IMR-90 (cell line): ENCODE measurements at regions not wholly inside any gene's neighbourhood (a gene's known extent, or its start where the extent isn't known, plus 50 kb on each side); places are given as distances from the start of the nearest gene placed in this dataset.

Experiments used
- ATAC-seq: fragments of 200-7000 bp; cut with Tn5 transposase; 2 replicates; pipeline ENCODE4 v1.9.1; 2020; ENCODE audit warnings: low read depth, mild to moderate bottlenecking, moderate library complexity
- BruUV-seq: library from RNA; stranded (reverse); fragments of 400-500 nt; replicated peaks from 2 replicates; lab custom pipeline; 2021; lab: Mats Ljungman, UMichigan
- CTCF ChIA-PET: fragments of 300-600 bp; formaldehyde crosslinking; extraction: SDS; loops from one replicate; lab custom pipeline; 2021; ENCODE audit warnings: antibody characterized with exemption; lab: Yijun Ruan, JAX
- POLR2A ChIA-PET: fragments of 300-600 bp; sonication (Branson Sonifier 250); formaldehyde crosslinking; loops from one replicate; lab custom pipeline; 2022; ENCODE audit warnings: antibody characterized with exemption; ENCODE audit not compliant: unreplicated experiment; lab: Charles Lee
- DNase-seq: peaks from one replicate; pipeline ENCODE4 v3.0.0; 2013
- H2AFZ ChIP-seq: replicated peaks from 2 replicates; pipeline ENCODE3; 2013; ENCODE audit warnings: low read length, mild to moderate bottlenecking; ENCODE audit not compliant: poor library complexity
- H2AK5ac ChIP-seq: 2 replicates; pipeline ENCODE4 v1.6.1; 2013; ENCODE audit warnings: low read depth, low read length, inconsistent platforms
- H2AK9ac ChIP-seq: replicated peaks from 2 replicates; pipeline ENCODE3; 2013; ENCODE audit warnings: mild to moderate bottlenecking, low read depth, low read length, moderate library complexity; ENCODE audit not compliant: poor library complexity
- H2BK120ac ChIP-seq: 2 replicates; pipeline ENCODE4 v1.6.1; 2013; ENCODE audit warnings: low read depth, low read length, inconsistent platforms
- H2BK15ac ChIP-seq: 3 replicates; pipeline ENCODE4 v1.6.1; 2013; ENCODE audit warnings: low read depth, low read length, inconsistent platforms
- H2BK20ac ChIP-seq: 2 replicates; pipeline ENCODE4 v1.6.1; 2013; ENCODE audit warnings: low read depth, mild to moderate bottlenecking, inconsistent platforms, low read length, moderate library complexity
- H2BK5ac ChIP-seq: 2 replicates; pipeline ENCODE4 v1.6.1; 2013; ENCODE audit warnings: mild to moderate bottlenecking, low read depth, low read length, inconsistent platforms; ENCODE audit not compliant: poor library complexity, severe bottlenecking
- H3K14ac ChIP-seq: replicated peaks from 2 replicates; pipeline ENCODE4 v1.6.1; 2013; ENCODE audit warnings: low read depth, low read length, inconsistent platforms
- H3K18ac ChIP-seq: 2 replicates; pipeline ENCODE4 v1.6.1; 2013; ENCODE audit warnings: low read depth, low read length, control low read depth
- H3K23ac ChIP-seq: 2 replicates; pipeline ENCODE4 v1.6.1; 2013; ENCODE audit warnings: low read depth, low read length, inconsistent platforms
- H3K27ac ChIP-seq: 2 replicates; pipeline ENCODE4 v1.5.1; 2013; ENCODE audit warnings: mild to moderate bottlenecking, control low read depth, low read length; ENCODE audit not compliant: insufficient read depth
- H3K27me3 ChIP-seq: 2 replicates; pipeline ENCODE4 v1.6.1; 2013; ENCODE audit warnings: low read length; ENCODE audit not compliant: control insufficient read depth, insufficient read depth
- H3K36me3 ChIP-seq: 2 replicates; pipeline ENCODE4 v1.6.1; 2013; ENCODE audit warnings: low read length, mixed read lengths; ENCODE audit not compliant: control insufficient read depth, insufficient read depth
- H3K4ac ChIP-seq: 2 replicates; pipeline ENCODE4 v1.6.1; 2013; ENCODE audit warnings: low read depth, low read length, inconsistent platforms
- H3K4me1 ChIP-seq: 2 replicates; pipeline ENCODE4 v1.6.1; 2013; ENCODE audit warnings: low read length, mixed read lengths; ENCODE audit not compliant: control insufficient read depth, insufficient read depth
- H3K4me2 ChIP-seq: 2 replicates; pipeline ENCODE4 v1.6.1; 2013; ENCODE audit warnings: low read depth, mild to moderate bottlenecking, control low read depth, low read length, moderate library complexity
- H3K4me3 ChIP-seq: 2 replicates; pipeline ENCODE4 v1.5.1; 2013; ENCODE audit warnings: low read depth, mild to moderate bottlenecking, control low read depth, low read length, moderate library complexity; ENCODE audit not compliant: insufficient read depth
- H3K56ac ChIP-seq: 2 replicates; pipeline ENCODE4 v1.6.1; 2013; ENCODE audit warnings: low read length, inconsistent platforms; ENCODE audit not compliant: insufficient read depth; ENCODE audit errors: extremely low read depth
- H3K79me1 ChIP-seq, 2 experiments: 2 replicates each; pipeline ENCODE4 v1.6.1; 2013; ENCODE audit warnings: low read length in 2 of 2, inconsistent platforms in 1 of 2, low read depth in 1 of 2
- H3K9ac ChIP-seq: 2 replicates; pipeline ENCODE4 v1.6.1; 2013; ENCODE audit warnings: low read depth, low read length, control low read depth
- H3K9me1 ChIP-seq: 2 replicates; pipeline ENCODE4 v1.6.1; 2013; ENCODE audit warnings: low read length, inconsistent platforms; ENCODE audit not compliant: insufficient read depth
- H3K9me3 ChIP-seq: 2 replicates; pipeline ENCODE4 v1.6.1; 2013; ENCODE audit warnings: low read length; ENCODE audit not compliant: control insufficient read depth, insufficient read depth
- H4K20me1 ChIP-seq: 2 replicates; pipeline ENCODE4 v1.6.1; 2013; ENCODE audit warnings: low read length, inconsistent platforms; ENCODE audit not compliant: insufficient read depth
- H4K5ac ChIP-seq: 2 replicates; pipeline ENCODE4 v1.6.1; 2013; ENCODE audit warnings: mild to moderate bottlenecking, low read depth, low read length, control low read depth
- H4K8ac ChIP-seq, 2 experiments: 2 replicates each; pipeline ENCODE4 v1.6.1; 2013; ENCODE audit warnings: low read depth in 2 of 2, low read length in 2 of 2, control low read depth in 1 of 2, inconsistent platforms in 1 of 2
- H4K91ac ChIP-seq: 2 replicates; pipeline ENCODE4 v1.6.1; 2013; ENCODE audit warnings: low read depth, low read length, inconsistent platforms; ENCODE audit not compliant: insufficient read depth
- BHLHE40 ChIP-seq: fragments of 150-350 bp; IDR thresholded peaks from 2 replicates; pipeline ENCODE4 v1.6.1; 2016; ENCODE audit warnings: mild to moderate bottlenecking, low read depth, low read length
- CEBPB ChIP-seq: IDR thresholded peaks from 2 replicates; pipeline ENCODE4 v1.6.1; 2012; ENCODE audit warnings: low read depth, low read length, improper control_type of control experiment
- CHD1 ChIP-seq: IDR thresholded peaks from 2 replicates; pipeline ENCODE4 v1.6.1; 2012; ENCODE audit warnings: low read depth, low read length, improper control_type of control experiment
- FOS ChIP-seq: fragments of 150-350 bp; IDR thresholded peaks from 2 replicates; pipeline ENCODE4 v1.6.1; 2016; ENCODE audit warnings: low read depth, low read length
- MAFK ChIP-seq: IDR thresholded peaks from 2 replicates; pipeline ENCODE4 v1.6.1; 2012; ENCODE audit warnings: low read depth, low read length, improper control_type of control experiment
- MAZ ChIP-seq: IDR thresholded peaks from 2 replicates; pipeline ENCODE4 v1.6.1; 2012; ENCODE audit warnings: low read depth, mild to moderate bottlenecking, low read length, improper control_type of control experiment, moderate library complexity, borderline replicate concordance
- NFE2L2 ChIP-seq: fragments of 150-350 bp; IDR thresholded peaks from 2 replicates; pipeline ENCODE4 v1.6.1; 2016; ENCODE audit warnings: low read depth, mild to moderate bottlenecking, low read length
- POLR2A ChIP-seq: IDR thresholded peaks from 2 replicates; pipeline ENCODE4 v1.6.1; 2012; ENCODE audit warnings: mild to moderate bottlenecking, low read depth, low read length
- RAD21 ChIP-seq: IDR thresholded peaks from 2 replicates; pipeline ENCODE4 v1.6.1; 2012; ENCODE audit warnings: low read length, improper control_type of control experiment
- RCOR1 ChIP-seq: IDR thresholded peaks from 2 replicates; pipeline ENCODE4 v1.6.1; 2012; ENCODE audit warnings: mild to moderate bottlenecking, low read length, improper control_type of control experiment; ENCODE audit not compliant: insufficient replicate concordance
- RFX5 ChIP-seq: IDR thresholded peaks from 2 replicates; pipeline ENCODE4 v1.8.0; 2012; ENCODE audit warnings: low read depth, mild to moderate bottlenecking, low read length, moderate library complexity
- SMC3 ChIP-seq: fragments of 150-350 bp; IDR thresholded peaks from 2 replicates; pipeline ENCODE4 v1.6.1; 2016; ENCODE audit warnings: low read depth, mild to moderate bottlenecking, antibody characterized with exemption, low read length, moderate library complexity
- USF2 ChIP-seq: fragments of 150-350 bp; IDR thresholded peaks from 2 replicates; pipeline ENCODE4 v1.6.1; 2017; ENCODE audit warnings: mild to moderate bottlenecking, antibody characterized with exemption, low read length, low read depth
- WGBS, 2 experiments: methylation state at CpG; one replicate each; pipeline versions ENCODE4 v1.1.5 to v1.1.7; 2013; ENCODE audit warnings: missing lambda C conversion rate in 2 of 2; ENCODE audit not compliant: insufficient read length in 1 of 2; ENCODE audit errors: extremely low coverage in 2 of 2; 5-methylcytosine and 5-hydroxymethylcytosine counted together
- dilution Hi-C: fragments of 300-500 bp; cut with HindIII; formaldehyde crosslinking; loops from one replicate; pipeline ENCODE4 v1.14.3; 2018; ENCODE audit warnings: low sequenced_read_pairs; ENCODE audit not compliant: unreplicated experiment
- in situ Hi-C: fragments of 300-500 bp; cut with MboI; formaldehyde crosslinking; loops from 3 replicates; pipeline ENCODE4 v1.14.3; 2019; ENCODE audit warnings: low sequenced_read_pairs, inconsistent platforms, mixed read lengths
- intact Hi-C: fragments of 100-400 bp; cut with micrococcal nuclease; formaldehyde crosslinking; loops from 2 replicates; pipeline ENCODE4 v1.10.0; 2022
- TF ChIP-seq, protein P1 (sequence below): fragments of 150-350 bp; IDR thresholded peaks from 2 replicates; pipeline ENCODE4 v1.6.1; 2016; ENCODE audit warnings: low read depth, mild to moderate bottlenecking, low read length, moderate library complexity, borderline replicate concordance

- Histone ChIP-seq H4K91ac (no peak overlapping the region), H4K20me1 (no peaks in the 10 kb centered on the region), H2BK15ac (no peak overlapping the region), H3K4ac (no peak overlapping the region), H2BK5ac (no peak overlapping the region), H2AK9ac (no peak overlapping the region), H2BK20ac (no peak overlapping the region), H3K79me1 (no peaks in the 10 kb centered on the region), H2AK5ac (no peak overlapping the region), H2BK120ac (no peak overlapping the region), H3K4me3 (no peak overlapping the region), H3K9me1 (no peaks in the 10 kb centered on the region), H3K56ac (no peak overlapping the region), H3K18ac (no peak overlapping the region), H3K14ac (no peak overlapping the region), H3K4me1 (no peaks in the 10 kb centered on the region), H3K4me2 (no peak overlapping the region), H3K9me3 (peaks cover 10% of the 10 kb centered on the region), H3K36me3 (no peaks in the 10 kb centered on the region), H3K27ac (no peak overlapping the region), H3K23ac (no peak overlapping the region), H4K8ac (no peak overlapping the region), H3K9ac (no peak overlapping the region), H2AFZ (no peak overlapping the region), H3K27me3 (no peaks in the 10 kb centered on the region), H4K5ac (no peak overlapping the region)
- no TSS peak for BruUV-seq
- DNase-seq (no peak), ATAC-seq (no peak)
- POLR2A ChIA-PET = no interaction called here
- intact Hi-C loops = no loop called here
- no CpG with 5 or more reads among the region's 2 CpGs for WGBS, 2 experiments
- dilution Hi-C loops = no loop called here
- TF ChIP-seq RFX5 (no peak), USF2 (no peak), POLR2A (no peak), BHLHE40 (no peak), SMC3 (no peak), RAD21 (no peak), NFE2L2 (no peak), MAFK (no peak), MAZ (no peak), RCOR1 (no peak), CHD1 (no peak), CEBPB (no peak), FOS (no peak)
- TF ChIP-seq, protein P1, sequence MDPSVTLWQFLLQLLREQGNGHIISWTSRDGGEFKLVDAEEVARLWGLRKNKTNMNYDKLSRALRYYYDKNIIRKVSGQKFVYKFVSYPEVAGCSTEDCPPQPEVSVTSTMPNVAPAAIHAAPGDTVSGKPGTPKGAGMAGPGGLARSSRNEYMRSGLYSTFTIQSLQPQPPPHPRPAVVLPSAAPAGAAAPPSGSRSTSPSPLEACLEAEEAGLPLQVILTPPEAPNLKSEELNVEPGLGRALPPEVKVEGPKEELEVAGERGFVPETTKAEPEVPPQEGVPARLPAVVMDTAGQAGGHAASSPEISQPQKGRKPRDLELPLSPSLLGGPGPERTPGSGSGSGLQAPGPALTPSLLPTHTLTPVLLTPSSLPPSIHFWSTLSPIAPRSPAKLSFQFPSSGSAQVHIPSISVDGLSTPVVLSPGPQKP = no peak
- in situ Hi-C loops = no loop called here
- CTCF ChIA-PET = no interaction called here
Measured at GRCh38 chr2:81007104-81007503, 702.6 kb upstream of the LRRTM1 start.
